Neural crest cell (in vitro differentiated cells): ENCODE measurements at regions not wholly inside any gene's neighbourhood (a gene's known extent, or its start where the extent isn't known, plus 50 kb on each side); places are given as distances from the start of the nearest gene placed in this dataset.

Experiments used
- DNase-seq: peaks from one replicate; pipeline ENCODE4 v3.0.0; 2021; ENCODE audit warnings: low read depth, mixed read lengths, low spot score
- H3K27ac Mint-ChIP-seq: one replicate; pipeline ENCODE4 v1.8.0; 2021; ENCODE audit warnings: mild to moderate bottlenecking, mixed read lengths; ENCODE audit not compliant: unreplicated experiment
- H3K27me3 Mint-ChIP-seq: 2 replicates; pipeline ENCODE4 v1.8.0; 2021; ENCODE audit warnings: low read depth, mild to moderate bottlenecking, mixed read lengths
- H3K36me3 Mint-ChIP-seq: 2 replicates; pipeline ENCODE4 v1.8.0; 2021; ENCODE audit warnings: low read depth, mild to moderate bottlenecking, mixed read lengths
- H3K4me1 Mint-ChIP-seq: 2 replicates; pipeline ENCODE4 v1.8.0; 2021; ENCODE audit warnings: mixed read lengths
- H3K4me3 Mint-ChIP-seq: one replicate; pipeline ENCODE4 v1.8.0; 2021; ENCODE audit warnings: mild to moderate bottlenecking, mixed read lengths
- H3K9me3 Mint-ChIP-seq: 2 replicates; pipeline ENCODE4 v1.8.0; 2021; ENCODE audit warnings: mixed read lengths
- TF ChIP-seq, protein P1 (sequence below): fragments of 200-600 bp; sonication (generic); conservative IDR thresholded peaks from 2 replicates; pipeline ENCODE4 v1.5.0; 2021; ENCODE audit warnings: antibody characterized with exemption, mild to moderate bottlenecking

DNA sequence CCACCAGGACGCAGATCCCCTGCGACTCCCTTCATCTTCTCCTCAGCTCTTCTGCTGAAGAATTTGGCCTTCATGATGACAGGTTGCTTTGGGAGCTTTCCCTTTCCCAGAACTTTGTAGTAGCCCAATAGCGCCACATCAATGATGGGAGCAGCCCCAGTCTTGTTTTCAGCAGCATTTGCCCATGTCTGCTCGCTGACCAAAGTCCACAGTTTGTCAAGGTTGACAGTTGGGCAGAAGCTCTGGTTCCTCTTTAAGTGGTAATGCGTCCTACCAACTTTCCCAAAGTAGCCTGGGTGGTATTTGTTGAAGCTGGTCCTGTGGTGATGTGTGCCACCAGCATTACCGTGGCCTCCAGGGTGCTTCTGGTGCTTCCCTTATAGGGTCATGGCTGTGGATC is 62.2 kb downstream of the GCNT4 start:
- Mint-ChIP-seq H3K4me3 (no peak overlapping the region), H3K36me3 (no peaks in the 10 kb centered on the region), H3K27ac (no peak overlapping the region), H3K9me3 (peaks cover 9% of the 10 kb centered on the region), H3K27me3 (no peaks in the 10 kb centered on the region), H3K4me1 (no peaks in the 10 kb centered on the region)
- no peak for DNase-seq
- TF ChIP-seq, protein P1, sequence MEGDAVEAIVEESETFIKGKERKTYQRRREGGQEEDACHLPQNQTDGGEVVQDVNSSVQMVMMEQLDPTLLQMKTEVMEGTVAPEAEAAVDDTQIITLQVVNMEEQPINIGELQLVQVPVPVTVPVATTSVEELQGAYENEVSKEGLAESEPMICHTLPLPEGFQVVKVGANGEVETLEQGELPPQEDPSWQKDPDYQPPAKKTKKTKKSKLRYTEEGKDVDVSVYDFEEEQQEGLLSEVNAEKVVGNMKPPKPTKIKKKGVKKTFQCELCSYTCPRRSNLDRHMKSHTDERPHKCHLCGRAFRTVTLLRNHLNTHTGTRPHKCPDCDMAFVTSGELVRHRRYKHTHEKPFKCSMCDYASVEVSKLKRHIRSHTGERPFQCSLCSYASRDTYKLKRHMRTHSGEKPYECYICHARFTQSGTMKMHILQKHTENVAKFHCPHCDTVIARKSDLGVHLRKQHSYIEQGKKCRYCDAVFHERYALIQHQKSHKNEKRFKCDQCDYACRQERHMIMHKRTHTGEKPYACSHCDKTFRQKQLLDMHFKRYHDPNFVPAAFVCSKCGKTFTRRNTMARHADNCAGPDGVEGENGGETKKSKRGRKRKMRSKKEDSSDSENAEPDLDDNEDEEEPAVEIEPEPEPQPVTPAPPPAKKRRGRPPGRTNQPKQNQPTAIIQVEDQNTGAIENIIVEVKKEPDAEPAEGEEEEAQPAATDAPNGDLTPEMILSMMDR, result no peak

DNA sequence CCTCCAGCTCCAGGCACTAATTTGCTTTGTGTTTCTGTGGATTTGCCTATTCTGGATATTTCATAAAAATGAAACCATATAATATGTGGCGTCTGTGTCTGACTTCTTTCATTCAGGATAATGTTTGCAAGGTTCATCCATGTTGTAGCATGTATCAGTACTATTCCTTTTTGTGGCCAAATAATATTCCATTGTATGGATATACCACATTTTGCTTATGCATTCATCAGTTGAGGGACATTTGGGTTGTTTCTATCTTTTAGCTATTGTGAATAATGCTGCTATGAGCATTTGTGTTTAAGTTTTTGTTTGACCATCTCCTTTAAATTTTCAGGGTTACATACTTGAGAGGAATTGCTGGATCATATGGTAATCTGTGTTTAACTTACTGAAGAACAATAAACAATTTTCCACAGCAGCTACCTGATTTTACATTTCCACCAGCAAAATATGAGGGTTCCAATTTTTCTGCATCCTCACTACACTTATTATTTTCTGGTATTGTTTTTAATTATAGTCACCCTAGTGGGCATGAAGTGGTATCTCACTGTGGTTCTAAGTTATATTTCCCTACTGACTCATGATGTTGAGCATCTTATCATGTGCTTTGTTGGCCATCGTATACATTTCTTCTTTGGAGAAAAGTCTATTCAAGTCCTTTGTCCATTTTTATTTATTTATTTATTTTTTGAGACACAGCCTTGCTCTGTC is 63.9 kb downstream of the GCNT4 start:
- peaks cover 9% of the 10 kb centered on the region for H3K9me3 Mint-ChIP-seq
- no peak overlapping the region for H3K4me3 Mint-ChIP-seq
- no peaks in the 10 kb centered on the region for H3K27me3 Mint-ChIP-seq
- TF ChIP-seq, protein P1, result no peak
- no peaks in the 10 kb centered on the region for H3K4me1 Mint-ChIP-seq
- DNase-seq, result no peak
- H3K36me3 Mint-ChIP-seq, result no peaks in the 10 kb centered on the region
- H3K27ac Mint-ChIP-seq, result no peak overlapping the region

- Mint-ChIP-seq H3K4me3 (no peak overlapping the region), H3K27ac (no peak overlapping the region), H3K9me3 (peaks cover 8% of the 10 kb centered on the region), H3K36me3 (no peaks in the 10 kb centered on the region), H3K27me3 (no peaks in the 10 kb centered on the region), H3K4me1 (peaks cover 8% of the 10 kb centered on the region)
- DNase-seq, result no peak
- TF ChIP-seq, protein P1, result no peak
Observed at GRCh38 chr5:74978345-74978744, 74.0 kb downstream of the GCNT4 start.

DNA sequence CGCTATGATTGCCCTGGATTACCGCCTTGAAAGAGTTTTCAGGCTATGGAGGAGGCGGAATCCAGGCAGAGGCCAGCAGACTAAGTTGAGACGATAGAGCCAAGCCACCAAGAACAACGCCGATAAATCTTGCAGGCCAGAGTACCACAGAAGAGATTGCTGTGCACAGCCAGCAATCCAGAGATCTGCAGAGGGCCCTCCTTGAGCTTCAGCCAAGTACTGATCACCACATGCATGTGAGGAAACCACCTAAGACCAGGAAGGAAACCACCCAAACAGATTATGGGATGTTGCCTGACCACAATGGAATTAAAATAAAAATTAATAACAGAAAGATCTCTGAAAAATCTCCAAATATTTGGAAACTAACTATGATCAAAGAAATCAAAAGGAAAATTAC is 74.9 kb downstream of the GCNT4 start:
- TF ChIP-seq, protein P1, result no peak
- no peaks in the 10 kb centered on the region for H3K27me3 Mint-ChIP-seq
- no peak overlapping the region for H3K27ac Mint-ChIP-seq

GRCh38 chr5:74976651-74977050 is 75.7 kb downstream of the GCNT4 start:
- Mint-ChIP-seq H3K27ac (no peak overlapping the region), H3K9me3 (peaks cover 8% of the 10 kb centered on the region), H3K4me1 (peaks cover 8% of the 10 kb centered on the region), H3K27me3 (no peaks in the 10 kb centered on the region), H3K36me3 (no peaks in the 10 kb centered on the region), H3K4me3 (no peak overlapping the region)
- TF ChIP-seq, protein P1, result no peak
- no peak for DNase-seq

More for the DNA sequence above, 74.9 kb downstream of the GCNT4 start:
- Mint-ChIP-seq H3K4me3 (no peak overlapping the region), H3K9me3 (peaks cover 8% of the 10 kb centered on the region), H3K36me3 (no peaks in the 10 kb centered on the region), H3K4me1 (peaks cover 8% of the 10 kb centered on the region)
- DNase-seq, result no peak
